CD4-positive, alpha-beta T cell treated with Interleukin-1 beta for 1 hour (primary cell): ENCODE measurements at regions not wholly inside any gene's neighbourhood (a gene's known extent, or its start where the extent isn't known, plus 50 kb on each side); places are given as distances from the start of the nearest gene placed in this dataset.
A peak's percentile ranks its signal among the peaks of the same experiment; 100 is the strongest.
"Not testable (repeated sequence)": the region's sequence is repeated elsewhere in the genome, so short reads cannot be mapped to it uniquely, and the experiment has no call there.

Experiments
- DNase-seq, 2 donors: peaks; one replicate each; pipeline ENCODE4 v3.0.0-alpha.2; 2020 to 2022

DNA sequence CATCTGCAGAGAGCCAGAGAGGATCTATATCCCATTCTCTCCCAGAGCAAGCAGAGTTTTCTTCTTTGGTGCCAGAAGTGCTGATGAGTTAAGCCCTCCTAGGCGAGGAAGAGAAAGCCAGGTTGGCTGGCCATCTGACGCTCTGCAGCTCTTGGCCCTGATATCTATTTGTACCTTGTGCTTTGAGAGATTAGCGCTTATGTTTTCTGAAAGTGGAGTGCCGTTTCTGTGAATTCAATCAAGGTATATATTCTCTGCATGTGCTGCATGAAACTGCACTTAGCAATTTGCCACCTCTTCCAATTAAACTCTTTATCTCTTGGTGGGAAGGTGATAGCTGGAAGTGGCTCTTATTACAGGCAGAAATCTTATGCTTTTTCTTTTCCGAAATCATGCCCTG, 177.5 kb downstream of the LPIN1 start:
- no peak for DNase-seq

DNA sequence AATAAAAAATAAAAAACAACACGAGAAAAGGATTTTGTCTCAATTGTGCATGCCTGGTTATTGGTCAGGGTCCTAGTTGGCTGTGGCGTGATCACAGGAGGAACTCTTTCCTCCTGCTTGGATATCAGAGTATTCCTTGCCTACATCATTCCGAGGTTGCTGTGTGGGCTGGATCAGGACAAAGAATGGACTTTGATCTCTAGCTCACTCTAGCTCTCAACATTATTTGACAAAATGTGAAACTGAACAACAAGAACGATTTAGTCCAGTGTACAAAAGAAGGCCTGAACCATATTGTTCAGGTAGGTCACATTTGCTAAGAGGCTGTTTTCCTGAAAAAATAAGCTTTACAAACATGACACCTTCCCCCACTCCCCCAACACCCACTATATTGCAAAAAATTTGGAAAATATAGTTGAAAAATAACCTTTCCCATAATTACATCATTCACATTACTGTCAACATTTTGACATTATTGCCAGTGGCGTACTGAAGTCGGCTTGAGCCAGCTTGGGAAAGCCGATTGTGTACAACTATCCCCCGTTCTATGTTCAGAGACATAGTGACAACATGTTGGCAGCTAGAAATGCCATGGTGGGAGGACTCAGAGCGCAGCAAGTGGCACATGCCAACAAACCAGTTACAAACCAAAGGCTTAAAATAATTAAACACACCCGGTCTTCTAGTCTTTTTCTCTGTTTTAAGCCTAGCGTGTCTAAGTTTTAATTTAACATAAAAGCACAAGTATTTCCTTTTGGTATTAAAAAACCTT, 179.0 kb downstream of the LPIN1 start:
- no peak for DNase-seq

DNA sequence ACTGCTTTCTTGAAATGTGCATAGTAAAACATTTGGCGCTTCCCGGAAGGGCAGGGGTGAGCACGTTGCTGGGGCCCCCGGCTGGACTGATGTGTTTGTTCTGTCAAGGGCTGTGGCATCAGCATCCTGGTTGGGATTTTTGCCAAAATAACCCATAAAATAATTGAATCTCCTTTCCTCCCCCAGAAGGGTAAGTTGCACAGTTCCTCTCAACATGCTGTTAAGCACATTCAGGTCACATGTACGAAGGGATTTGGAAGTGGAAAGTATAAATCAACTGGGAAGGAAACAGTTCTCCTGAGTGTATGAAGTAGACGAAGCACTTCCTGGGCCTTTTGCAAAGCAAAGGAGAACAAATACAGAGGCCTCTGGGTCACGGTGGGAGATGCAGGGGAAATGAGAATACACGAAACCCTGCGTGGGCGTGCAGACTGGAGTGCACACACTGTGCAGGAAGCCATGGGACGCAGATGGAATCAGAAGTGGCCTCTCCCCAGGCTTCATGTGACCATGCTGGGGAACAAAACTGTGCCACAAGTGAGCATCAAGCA, 183.9 kb downstream of the LPIN1 start:
- no peak for DNase-seq

DNA sequence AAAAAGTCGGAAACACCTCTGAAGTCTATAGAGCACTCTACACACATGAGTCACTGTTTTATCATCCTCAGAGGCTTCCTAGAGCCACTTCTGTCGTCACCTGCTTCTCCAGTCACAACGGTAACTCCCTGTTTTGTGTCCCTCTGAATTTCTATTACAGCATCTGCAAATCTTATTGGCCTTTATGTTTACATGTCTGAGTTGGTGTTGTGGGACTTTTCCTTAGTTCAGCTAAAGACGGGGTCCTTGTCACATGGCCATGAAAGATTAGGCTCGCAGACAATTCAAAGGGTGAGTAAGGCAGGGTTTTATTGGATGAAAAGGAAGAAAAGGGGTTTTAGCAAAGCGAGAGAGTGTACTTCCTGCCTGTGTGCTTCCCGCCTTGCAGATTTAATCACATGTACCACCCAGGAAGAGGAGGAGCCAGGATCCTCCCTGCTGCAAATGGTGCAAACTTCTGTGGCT, 185.6 kb downstream of the LPIN1 start:
- no peak for DNase-seq

DNA sequence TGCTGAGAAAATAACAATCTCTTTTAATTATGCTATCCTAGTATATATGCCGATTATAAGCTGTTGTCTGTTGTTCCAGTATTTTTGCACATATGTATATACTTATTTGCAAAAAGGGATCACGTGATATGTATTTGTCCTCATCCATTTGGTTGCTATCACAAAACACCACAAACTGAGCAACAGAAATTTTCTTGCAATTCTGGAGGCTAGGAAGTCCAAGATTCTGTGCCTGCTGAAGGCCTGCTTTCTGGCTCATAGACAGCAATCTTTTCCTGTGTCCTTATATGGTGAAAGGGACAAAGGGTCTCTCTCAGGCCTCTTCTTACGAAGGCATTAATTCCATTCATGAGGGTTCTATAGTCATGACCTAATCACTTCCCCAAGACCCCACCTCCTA, 186.5 kb downstream of the LPIN1 start:
- no peak for DNase-seq

DNA sequence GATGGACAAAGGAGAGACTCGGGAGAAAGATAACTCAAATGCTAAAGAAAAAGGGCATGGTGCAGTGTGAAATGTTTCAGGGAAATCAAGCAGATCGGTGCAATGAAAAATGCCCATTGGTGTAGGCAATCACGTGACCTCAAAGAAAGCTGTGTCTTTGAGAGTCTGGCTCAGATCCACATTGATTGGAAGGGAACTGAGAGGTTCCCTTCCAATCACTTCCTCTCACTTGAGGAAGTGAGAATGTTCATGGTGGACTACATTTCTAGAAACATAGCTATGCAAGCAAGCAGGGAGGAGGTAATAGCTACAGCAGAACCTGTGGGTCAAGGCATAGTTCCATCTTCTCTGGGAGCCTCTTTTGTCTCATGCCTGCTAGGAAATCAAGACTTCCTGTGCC, 187.4 kb downstream of the LPIN1 start:
- no peak for DNase-seq

DNA sequence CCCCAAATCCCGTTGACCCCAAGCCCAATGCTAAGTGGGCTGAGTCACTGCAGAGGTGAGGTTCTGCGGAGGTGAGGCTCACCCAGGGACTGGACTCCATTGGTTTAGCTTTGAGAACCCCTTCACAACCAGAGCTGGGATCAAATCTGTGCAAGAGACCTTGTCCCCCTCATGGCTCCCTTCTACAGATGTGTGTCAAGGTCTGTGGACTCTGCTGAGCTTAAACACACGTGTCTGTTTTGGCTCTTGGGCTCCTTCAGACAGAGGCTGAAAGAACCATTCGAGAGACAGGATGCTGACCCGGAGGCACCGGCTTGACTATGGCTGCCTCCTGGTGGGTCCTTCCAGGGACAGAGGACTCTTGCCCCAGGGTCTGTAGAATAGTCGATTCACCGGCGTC, 190.3 kb downstream of the LPIN1 start:
- DNase-seq = no peak

DNA sequence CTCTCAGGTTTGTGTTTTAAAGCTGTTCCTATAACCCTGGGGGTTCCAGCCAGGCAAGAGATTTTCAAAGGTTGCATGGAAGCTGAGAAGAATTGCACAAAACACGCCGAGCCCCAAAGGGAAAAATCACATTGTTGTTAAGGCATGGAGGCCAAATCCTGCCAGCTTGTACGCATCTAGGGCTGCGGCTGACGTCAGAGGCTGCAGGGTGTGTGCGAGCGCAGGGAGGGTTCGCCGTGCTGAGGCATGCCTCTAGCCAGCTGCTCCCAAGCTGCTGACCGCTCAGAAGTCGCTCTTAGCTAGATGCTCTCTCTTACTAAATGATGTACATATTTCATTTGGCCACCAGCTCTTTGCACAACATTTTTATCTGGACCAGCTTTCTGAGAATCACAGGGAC, 191.8 kb downstream of the LPIN1 start:
- DNase-seq = no peak

DNA sequence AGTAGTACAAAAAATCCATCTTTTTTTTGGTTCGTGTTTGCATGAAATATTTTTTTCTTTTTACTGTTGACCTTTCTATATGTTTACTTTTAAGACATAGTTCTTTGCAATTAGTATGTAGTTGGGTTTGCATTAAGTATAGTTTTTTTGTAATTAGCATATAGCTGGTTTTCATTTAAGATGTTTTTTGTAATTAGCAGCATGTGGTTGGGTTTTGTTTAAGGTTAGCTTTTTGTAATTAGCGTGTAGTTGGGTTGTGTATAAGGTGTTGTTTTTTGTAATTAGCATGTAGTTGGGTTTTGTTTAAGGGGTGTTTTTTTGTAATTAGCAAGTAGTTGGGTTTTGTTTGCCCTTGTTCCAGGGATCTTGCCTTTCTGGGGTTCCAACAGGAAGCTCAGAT, 193.1 kb downstream of the LPIN1 start:
- no peak for DNase-seq

DNA sequence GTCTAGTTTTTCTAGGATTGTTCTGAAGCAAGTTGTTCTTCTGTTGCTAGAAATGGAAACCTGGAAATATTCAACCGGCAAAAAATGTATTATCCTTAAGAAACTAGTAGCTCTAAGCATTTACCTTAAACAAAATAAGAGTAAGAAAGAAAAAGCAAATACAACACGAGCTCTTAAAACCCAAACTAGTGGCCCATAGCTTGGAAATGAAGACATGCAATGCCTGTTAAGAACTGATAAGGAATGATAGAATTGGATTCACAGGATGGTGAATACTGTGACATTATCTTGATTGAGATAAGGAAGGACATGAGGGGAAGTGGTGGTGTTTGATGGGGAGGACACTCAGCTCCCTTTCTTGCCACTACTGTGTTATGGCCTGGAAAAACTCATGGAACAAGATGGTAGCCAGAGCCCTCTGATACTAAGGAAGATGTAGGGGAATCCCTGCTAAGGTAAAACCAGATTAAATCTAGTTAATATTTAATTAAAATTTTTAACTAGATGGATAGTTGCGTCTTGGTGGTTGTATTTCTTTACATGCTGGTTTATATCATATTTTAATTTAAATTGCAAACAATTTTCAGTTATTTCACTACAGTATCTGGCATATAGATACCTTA, 193.8 kb downstream of the LPIN1 start:
- no peak for DNase-seq

DNA sequence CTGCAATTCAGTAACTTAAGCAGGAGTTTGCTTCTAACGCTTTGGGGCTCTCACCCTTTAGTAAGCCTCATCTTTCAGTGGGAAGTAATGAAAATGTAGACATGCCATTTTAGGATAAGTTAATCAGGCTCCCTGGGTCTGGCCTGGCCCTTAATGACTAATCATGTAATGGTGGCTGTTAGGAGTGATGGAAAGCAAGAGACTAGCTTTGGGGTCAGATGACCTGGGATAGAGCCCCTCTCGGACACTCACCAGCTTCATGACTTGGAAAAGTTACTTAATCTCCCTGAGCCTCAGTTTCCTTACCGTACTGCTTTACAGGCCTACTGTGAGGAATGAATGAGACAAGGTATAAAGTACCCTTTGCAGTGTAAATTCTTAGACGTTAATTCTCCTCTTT, 194.4 kb downstream of the LPIN1 start:
- DNase-seq = no peak

DNA sequence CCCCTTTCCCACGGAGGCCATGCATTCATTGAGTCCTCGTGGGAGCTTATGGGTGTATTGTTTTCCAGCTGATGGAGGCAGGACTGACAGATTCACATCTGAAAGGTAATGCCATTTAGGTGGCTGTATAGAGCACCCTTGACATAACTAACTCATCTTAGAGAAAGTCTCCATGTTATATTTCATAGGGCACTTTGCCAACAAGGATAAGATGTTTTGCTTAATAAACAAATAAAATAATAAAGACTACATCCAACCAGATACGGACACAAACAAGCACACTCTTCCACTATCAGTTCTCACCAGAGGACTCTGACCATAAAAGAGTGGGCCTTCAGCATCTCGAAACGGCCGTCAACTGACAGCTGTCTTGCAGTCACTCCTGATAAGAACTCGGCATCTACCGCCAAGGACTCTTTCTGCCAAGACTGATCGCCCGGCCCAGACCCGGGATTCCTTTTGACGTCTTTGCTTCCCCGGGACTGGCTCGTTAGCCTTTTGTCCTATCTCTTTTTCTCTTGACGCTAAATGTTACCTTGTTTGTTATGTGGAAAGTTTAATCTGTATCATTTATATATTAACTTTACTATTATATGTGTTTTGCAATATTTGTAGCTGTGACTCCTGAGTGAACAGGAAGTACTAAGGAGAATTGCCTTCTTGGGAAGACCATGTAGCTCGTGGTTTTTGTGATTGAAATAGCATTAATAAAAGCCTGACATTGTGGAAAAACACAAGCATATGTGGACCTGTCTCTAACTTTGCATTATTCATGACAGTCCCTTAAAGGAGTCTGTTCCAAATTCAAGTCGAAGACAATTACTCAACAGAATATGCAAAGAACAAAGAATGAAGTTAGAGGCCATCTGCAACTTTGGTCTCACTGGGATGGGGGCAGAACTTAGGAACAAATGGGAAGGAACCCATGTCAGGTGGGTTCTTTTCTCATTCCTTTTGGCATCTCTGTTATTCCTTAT, 195.1 kb downstream of the LPIN1 start:
- DNase-seq = no peak

DNA sequence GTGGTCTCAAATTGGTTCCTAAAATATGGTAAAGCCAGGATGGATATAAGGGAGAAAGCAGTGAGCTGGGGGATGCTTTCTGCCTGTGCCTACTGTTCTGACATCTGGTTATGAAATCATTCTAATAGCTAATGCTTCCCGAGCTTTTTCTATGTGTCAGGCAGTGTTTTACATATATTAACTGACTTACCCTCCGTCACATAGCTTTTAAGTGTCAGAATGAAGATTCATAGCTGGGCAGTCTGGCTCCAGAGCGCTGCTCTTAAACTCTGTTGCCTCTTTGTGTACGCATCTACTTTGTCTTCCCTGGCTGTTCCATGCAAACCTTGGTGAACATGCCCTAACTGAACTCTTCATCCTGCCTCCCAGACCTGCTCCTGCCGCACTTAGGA, 195.7 kb downstream of the LPIN1 start:
- DNase-seq = no peak

DNA sequence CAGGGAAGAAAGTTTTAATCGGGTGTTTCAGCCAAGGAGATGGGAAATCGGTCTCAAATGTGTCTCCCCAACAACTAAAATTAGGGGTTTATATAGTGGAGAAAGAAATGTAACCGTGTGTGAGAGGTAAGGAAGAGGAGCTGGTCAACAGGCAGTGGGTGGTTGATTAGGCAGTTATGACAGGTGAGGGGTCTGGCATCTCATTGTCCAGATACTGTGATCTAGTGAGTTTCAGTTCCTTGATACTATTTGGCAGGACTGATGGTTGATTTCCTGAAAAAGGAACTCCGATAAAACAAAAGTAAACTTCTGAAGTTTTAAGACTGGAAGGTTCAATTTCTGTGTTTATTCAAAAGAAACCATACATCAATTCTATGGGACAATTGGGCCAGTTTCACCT, 197.9 kb downstream of the LPIN1 start:
- DNase-seq = no peak

DNA sequence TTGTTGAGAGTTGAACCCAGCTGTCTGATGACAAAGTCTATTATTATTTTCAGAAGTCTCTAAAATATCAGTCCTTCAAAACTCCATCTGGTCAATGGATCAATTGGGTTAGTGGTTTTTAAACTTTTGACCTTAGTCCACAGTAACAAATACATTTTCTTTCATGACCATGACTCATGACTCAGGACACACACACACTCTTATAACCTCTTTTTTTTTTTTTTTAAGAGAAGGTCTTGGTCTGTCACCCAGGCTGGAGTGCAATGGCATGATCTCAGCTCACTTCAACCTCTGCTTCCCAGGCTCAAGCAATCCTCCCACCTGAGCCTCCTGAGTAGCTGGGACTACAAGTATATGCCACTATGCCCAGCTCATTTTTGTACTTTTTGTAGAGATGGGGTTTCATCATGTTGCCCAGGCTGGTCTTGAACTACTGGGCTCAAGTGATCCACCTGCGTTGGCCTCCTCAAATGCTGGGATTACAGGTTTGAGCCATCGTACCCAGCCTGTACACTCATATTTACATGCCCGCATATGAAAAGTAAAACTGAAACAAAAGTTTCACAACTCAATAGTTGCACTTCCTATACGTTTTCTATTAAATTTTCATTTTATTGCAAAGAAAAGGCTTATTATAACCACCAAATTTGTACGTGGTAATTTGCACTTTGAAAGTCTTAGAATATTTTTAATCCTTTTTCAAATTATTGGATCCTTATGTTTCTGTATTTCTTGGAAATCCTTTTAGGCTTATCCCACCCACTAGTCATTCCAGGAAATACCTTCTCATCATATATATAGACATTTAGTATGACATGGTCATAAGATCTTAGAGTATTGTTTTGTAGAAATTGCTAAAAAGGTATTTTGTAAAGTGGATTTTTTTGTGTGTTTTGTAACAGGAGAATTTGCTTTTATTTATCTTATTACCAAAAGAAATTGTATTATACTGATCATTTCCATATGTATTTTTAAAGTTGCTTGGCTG, 199.0 kb downstream of the LPIN1 start:
- peak in 1 of 2 donors; percentile 21 for DNase-seq

DNA sequence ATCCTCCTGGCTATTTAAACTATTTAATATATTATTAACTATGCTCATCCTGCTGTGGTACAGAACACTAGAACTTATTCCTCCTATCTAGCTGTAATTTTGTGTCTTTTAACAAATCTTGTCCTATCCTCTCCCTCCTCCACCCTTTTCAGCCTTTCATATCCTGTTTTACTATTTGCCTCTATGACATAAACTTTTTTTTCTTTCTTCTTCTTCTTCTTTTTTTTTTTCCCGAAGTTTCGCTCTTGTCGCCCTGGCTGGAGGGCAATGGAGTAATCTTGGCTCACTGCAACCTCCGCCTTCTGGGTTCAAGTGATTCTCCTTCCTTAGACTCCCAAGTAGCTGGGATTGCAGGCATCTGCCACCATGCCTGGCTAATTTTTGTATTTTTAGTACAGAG, 201.5 kb downstream of the LPIN1 start:
- no peak for DNase-seq

DNA sequence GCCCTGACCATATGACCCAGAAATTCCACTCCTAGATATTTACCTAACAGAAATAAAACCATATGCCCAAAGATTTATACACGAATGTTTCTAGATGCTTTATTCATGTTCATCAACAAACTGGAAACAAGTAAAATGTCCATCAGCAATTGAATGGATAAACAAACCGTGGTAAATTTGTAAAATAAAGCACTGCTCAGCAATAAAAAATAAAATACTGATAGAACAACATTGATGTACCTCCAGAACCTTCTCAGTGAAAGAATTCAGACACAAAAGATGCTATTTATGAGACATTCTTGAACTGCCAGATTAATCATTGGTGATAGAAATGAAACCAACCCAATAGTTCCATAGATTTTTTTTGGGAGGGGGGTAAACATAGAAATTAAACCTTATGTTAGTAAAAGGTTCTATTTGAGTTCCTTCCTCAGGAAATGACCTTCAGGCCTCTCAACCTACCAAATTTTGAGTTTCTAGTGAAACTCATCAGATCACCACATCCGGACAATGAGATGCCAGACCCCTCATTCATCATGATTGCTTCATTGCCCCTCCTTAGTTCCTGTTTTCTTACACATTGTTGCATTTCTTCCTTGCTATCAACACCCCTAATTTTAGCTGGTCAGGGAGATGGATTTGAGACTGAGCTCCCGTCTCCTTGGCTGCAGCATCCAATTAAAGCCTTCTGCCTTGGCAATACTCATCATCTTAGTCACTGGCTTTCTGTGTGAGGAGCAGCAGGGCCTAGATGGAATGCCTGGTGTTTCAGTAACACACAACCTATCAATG, 203.5 kb downstream of the LPIN1 start:
- no peak for DNase-seq

DNA sequence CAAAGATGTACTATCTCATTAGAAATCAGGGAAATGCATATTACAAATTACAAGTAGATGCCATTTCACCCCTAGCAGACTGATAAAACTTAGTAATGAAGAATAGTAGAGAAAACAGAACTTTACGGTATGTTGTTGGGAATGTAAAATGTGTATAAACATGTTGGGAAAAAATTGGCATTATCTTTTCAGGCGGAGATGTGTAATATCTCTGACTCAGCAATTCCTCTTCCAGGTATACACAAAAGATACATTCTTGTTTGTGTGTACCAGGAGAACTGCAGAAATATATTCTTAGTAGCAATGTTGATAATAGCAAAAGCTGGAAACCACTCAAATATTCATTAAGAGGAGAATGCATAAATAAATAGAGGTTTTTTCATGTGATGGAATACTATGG, 204.5 kb downstream of the LPIN1 start:
- no peak for DNase-seq

DNA sequence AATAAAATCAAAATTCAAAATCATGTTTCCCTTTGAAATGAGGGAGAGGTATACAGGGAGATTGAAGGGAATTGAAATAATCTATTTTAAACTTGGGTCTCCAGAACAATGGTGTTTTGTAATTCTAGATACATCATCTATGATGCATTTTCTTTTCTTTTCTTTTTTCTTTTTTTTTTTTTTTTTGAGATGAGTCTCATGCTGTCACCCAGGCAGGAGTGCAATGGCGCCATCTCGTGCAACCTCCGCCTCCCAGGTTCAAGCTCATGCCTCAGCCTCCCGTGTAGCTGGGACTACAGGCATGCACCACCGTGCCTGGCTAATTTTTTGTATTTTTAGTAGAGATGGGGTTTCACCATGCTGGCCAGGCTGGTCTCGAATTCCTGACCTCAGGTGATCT, 205.1 kb downstream of the LPIN1 start:
- DNase-seq = not testable (repeated sequence)

DNA sequence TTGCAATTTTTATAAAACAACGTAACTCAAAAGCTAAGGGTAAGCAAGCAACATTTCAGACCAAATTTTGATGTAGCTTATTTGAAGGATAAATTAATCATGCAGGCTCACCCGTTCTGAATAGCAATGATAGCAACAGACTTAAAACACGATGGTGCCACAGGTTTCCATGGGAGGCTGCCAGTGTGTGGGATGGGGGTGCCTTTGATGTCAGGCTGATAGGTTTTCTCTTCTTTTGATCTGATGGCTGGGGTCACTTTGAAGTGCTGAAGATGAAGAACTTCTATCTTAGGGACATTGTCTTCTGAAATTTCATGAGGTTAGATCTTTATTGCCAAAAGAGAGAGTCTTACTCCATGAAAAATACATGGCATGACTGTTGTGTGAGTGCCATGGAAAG, 206.8 kb downstream of the LPIN1 start:
- DNase-seq = no peak

DNA sequence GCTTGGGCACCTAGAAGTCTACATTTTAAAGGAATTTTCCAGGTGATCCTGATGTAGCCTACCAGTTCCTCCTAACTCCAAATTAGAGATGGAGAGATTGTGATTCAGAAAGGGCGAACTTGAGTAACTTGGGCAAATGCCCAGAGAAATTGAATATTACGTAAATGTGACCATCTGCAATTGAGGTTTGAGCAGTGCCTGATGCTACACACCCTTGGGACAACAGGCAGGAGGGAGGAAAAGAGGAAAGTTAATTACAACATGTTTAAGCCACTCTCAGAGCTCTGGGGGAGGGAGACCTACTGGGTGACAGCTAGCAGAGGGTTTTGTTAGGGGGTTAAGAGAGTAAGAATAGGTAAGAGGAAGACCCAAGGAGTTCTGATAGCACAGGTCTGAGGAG, 208.9 kb downstream of the LPIN1 start:
- DNase-seq = no peak
